ENCODE measurements at regions not wholly inside any gene's neighbourhood (a gene's known extent, or its start where the extent isn't known, plus 50 kb on each side); places are given as distances from the start of the nearest gene placed in this dataset.

- CTCF ChIA-PET, result no interaction called here
Observed at GRCh38 chr17:62322313-62322712, 58.0 kb upstream of the EFCAB3 start.

GRCh38 chr17:62321451-62321850 is 58.9 kb upstream of the EFCAB3 start:
- DNase-seq (ENCODE audit: low read depth, low spot score), result no peak
- TF ChIP-seq, protein P1, sequence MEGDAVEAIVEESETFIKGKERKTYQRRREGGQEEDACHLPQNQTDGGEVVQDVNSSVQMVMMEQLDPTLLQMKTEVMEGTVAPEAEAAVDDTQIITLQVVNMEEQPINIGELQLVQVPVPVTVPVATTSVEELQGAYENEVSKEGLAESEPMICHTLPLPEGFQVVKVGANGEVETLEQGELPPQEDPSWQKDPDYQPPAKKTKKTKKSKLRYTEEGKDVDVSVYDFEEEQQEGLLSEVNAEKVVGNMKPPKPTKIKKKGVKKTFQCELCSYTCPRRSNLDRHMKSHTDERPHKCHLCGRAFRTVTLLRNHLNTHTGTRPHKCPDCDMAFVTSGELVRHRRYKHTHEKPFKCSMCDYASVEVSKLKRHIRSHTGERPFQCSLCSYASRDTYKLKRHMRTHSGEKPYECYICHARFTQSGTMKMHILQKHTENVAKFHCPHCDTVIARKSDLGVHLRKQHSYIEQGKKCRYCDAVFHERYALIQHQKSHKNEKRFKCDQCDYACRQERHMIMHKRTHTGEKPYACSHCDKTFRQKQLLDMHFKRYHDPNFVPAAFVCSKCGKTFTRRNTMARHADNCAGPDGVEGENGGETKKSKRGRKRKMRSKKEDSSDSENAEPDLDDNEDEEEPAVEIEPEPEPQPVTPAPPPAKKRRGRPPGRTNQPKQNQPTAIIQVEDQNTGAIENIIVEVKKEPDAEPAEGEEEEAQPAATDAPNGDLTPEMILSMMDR (IDR thresholded peaks at IDR 0.05; ENCODE audit: insufficient read depth, low read length, missing control alignments), result no peak
- ChIA-PET POLR2A (no interaction called here), CTCF (no interaction called here)
- no peak overlapping the region for H3K4me3 ChIP-seq (ENCODE audit: low read depth, low read length)

More at GRCh38 chr17:62322313-62322712, 58.0 kb upstream of the EFCAB3 start:
- POLR2A ChIA-PET, result no interaction called here
- no peak overlapping the region for H3K4me3 ChIP-seq (ENCODE audit: low read depth, low read length)
- TF ChIP-seq, protein P1 (IDR thresholded peaks at IDR 0.05; ENCODE audit: insufficient read depth, low read length, missing control alignments), result no peak
- no peak for DNase-seq (ENCODE audit: low read depth, low spot score)

- POLR2A ChIA-PET, result no interaction called here
- TF ChIP-seq, protein P1 (IDR thresholded peaks at IDR 0.05; ENCODE audit: insufficient read depth, low read length, missing control alignments), result no peak
- DNase-seq (ENCODE audit: low read depth, low spot score), result no peak
- no peak overlapping the region for H3K4me3 ChIP-seq (ENCODE audit: low read depth, low read length)
- CTCF ChIA-PET, result no interaction called here
Observed at GRCh38 chr17:62319846-62320245, 60.5 kb upstream of the EFCAB3 start.

DNA sequence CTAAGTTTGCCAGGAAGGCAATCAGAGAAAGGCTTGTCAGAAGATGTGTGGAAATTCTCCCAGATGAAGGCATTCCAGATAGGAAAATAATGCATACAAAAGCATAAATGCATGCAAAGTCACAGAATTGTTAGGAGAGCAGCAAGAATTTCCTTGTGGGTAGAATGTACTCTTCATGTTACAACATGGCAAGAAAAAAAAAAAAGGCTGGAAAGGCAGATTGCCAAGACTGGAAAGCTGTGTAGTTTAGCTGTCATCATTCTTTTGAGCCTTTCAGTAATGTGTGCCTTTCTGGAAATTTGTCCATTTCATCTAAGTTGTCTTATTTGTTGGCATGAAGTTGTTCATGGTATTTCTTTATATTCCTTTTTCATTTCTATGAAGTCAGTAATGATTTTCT is 71.0 kb upstream of the EFCAB3 start:
- CTCF ChIA-PET, result no interaction called here
- no peak overlapping the region for H3K4me3 ChIP-seq (ENCODE audit: low read depth, low read length)
- no peak for DNase-seq (ENCODE audit: low read depth, low spot score)
- POLR2A ChIA-PET, result no interaction called here
- TF ChIP-seq, protein P1 (IDR thresholded peaks at IDR 0.05; ENCODE audit: insufficient read depth, low read length, missing control alignments), result no peak

GRCh38 chr17:62307196-62307595 is 73.2 kb upstream of the EFCAB3 start:
- POLR2A ChIA-PET, result no interaction called here
- no peak for DNase-seq (ENCODE audit: low read depth, low spot score)
- no peak overlapping the region for H3K4me3 ChIP-seq (ENCODE audit: low read depth, low read length)
- CTCF ChIA-PET, result no interaction called here
- TF ChIP-seq, protein P1 (IDR thresholded peaks at IDR 0.05; ENCODE audit: insufficient read depth, low read length, missing control alignments), result no peak

DNA sequence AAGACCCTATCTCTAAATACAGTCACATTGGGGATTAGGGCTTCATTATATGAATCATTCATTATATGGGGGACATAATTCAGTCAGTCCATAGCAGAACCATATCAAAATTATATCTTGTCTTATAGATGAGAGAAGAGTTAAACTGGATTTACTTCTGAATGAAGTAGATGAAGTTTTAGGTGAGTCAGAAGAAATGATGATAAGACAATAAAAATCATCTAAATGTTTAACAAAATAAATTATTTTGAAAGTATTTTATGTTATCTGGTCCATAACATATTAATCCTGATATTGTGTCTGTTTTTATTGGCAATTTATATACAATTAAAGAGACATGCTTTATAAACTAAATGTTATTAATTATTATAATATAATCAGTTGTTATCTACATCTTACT is 76.9 kb upstream of the EFCAB3 start:
- H3K4me3 ChIP-seq (ENCODE audit: low read depth, low read length), result no peak overlapping the region
- ChIA-PET POLR2A (no interaction called here), CTCF (no interaction called here)
- DNase-seq (ENCODE audit: low read depth, low spot score), result no peak
- TF ChIP-seq, protein P1 (IDR thresholded peaks at IDR 0.05; ENCODE audit: insufficient read depth, low read length, missing control alignments), result no peak

All from AG04449 (cell line).